Activated CD8-positive, alpha-beta memory T cell treated with anti-CD3 and anti-CD28 coated beads for 36 hours (primary cell): ENCODE measurements at regions not wholly inside any gene's neighbourhood (a gene's known extent, or its start where the extent isn't known, plus 50 kb on each side); places are given as distances from the start of the nearest gene placed in this dataset.

Experiments used
- CTCF ChIA-PET: fragments of 350-600 bp; sonication (Branson Sonifier 250); formaldehyde crosslinking; loops from one replicate; lab custom pipeline; 2021; ENCODE audit warnings: antibody characterized with exemption; lab: Charles Lee
- POLR2A ChIA-PET: fragments of 350-600 bp; sonication (Branson Sonifier 250); formaldehyde crosslinking; loops from one replicate; lab custom pipeline; 2021; ENCODE audit warnings: antibody characterized with exemption; lab: Charles Lee

- CTCF ChIA-PET: no interaction called here
- POLR2A ChIA-PET: no interaction called here
These were observed 56.1 kb upstream of the TMC5 start for GRCh38 chr16:19361587-19361986.

DNA sequence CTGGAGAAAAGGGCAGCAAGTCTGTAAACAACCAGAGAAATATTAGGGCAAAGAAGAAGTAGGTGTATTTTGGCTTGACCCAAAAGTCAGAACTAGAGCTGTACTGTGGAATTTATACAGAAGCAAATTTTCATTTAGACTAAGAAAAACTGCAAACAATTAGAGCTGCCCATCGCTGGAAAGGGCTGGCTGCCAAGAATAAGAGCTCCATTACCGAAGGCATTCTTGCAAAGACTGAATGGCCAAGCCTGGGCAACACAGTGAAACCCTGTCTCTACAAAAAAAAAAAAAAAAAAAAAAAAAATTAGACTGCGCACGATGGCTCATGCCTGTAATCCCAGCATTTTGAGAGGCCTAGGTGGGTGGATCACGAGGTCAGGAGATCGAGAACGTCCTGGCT, 53.9 kb upstream of the TMC5 start:
- ChIA-PET POLR2A (no interaction called here), CTCF (interaction anchor here (0.6 kb wide), 1 partner anchor 19 kb away, joined by 3 read pairs; no protein-coding TSS in a partner anchor)

- POLR2A ChIA-PET: no interaction called here
- CTCF ChIA-PET: no interaction called here
These were observed 52.2 kb upstream of the TMC5 start for GRCh38 chr16:19365486-19365885.

DNA sequence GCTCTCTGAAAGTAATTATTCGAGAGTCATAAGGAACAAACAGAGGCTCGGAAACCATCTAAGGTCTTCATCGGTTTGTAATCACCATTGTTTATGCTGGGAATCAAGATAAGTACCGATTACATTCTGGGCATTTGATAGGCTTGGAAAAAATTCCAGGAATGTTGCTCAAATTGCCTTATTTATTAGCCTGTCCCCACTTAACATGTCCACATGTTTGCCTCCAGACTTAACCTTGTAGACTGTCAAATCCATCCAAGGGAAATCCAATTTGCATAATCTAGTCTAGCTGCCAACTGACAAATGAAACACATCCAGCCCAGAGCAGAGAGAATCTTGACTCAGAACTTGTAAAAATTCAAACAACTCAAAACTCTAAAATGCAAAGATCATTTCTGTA, 51.3 kb upstream of the TMC5 start:
- ChIA-PET CTCF (no interaction called here), POLR2A (no interaction called here)

DNA sequence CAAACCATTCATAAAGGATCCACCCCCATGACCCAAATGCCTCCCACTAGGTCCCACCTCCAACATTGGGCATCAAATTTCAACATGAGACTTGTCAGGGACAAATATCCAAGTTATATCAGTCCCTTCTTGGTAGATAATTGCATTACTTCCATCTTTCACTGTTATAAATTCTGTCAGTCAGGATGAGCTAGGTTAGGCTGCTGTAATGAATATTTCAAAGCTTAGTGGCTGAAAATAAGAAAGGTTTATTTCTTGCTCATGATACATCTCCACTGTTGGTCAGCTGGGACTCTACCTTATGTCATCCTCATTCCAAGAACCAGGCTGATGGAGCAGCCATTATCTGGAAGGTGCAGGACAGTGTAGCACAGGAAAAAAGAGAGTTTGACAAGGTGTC, 50.3 kb upstream of the TMC5 start:
- ChIA-PET CTCF (no interaction called here), POLR2A (no interaction called here)
